WI38 (cell line): ENCODE measurements at regions not wholly inside any gene's neighbourhood (a gene's known extent, or its start where the extent isn't known, plus 50 kb on each side); places are given as distances from the start of the nearest gene placed in this dataset.

Source experiments
- H3K4me3 ChIP-seq: 2 replicates; pipeline ENCODE4 v1.5.1; 2011; ENCODE audit warnings: low read depth, mild to moderate bottlenecking, control low read depth, low read length
- CTCF ChIP-seq: IDR thresholded peaks from 2 replicates; pipeline ENCODE4 v1.5.1; 2012; ENCODE audit warnings: low read depth, mild to moderate bottlenecking, control low read depth, low read length

- no peak overlapping the region for H3K4me3 ChIP-seq
- no peak for TF ChIP-seq CTCF
Observed at GRCh38 chr1:234958706-234959657, 169.7 kb downstream of the TOMM20 start.

GRCh38 chr1:234958066-234958705 lies 170.5 kb downstream of the TOMM20 start:
- no peak overlapping the region for H3K4me3 ChIP-seq
- no peak for TF ChIP-seq CTCF

- no peak overlapping the region for H3K4me3 ChIP-seq
Observed at GRCh38 chr1:234957330-234958065, 171.1 kb downstream of the TOMM20 start.

GRCh38 chr1:234956821-234957329 lies 171.8 kb downstream of the TOMM20 start:
- TF ChIP-seq CTCF, result no peak
- no peak overlapping the region for H3K4me3 ChIP-seq

More at GRCh38 chr1:234957330-234958065, 171.1 kb downstream of the TOMM20 start:
- TF ChIP-seq CTCF, result no peak

- no peak for TF ChIP-seq CTCF
- no peak overlapping the region for H3K4me3 ChIP-seq
Observed at GRCh38 chr1:234955107-234955731, 173.4 kb downstream of the TOMM20 start.

GRCh38 chr1:234954613-234955012 lies 174.0 kb downstream of the TOMM20 start:
- no peak for TF ChIP-seq CTCF
- no peak overlapping the region for H3K4me3 ChIP-seq
